Testis (tissue), 2 donors: ENCODE measurements at regions not wholly inside any gene's neighbourhood (a gene's known extent, or its start where the extent isn't known, plus 50 kb on each side); places are given as distances from the start of the nearest gene placed in this dataset.

ENCODE experiments used
- DNase-seq: peaks from one replicate; pipeline ENCODE4 v3.0.0-alpha.2; 2019
- H3K27ac ChIP-seq, 2 donors: fragments of 200-600 bp; sonication (generic); one replicate each; pipeline ENCODE4 v1.5.1; 2019
- H3K27me3 ChIP-seq: fragments of 200-600 bp; sonication (generic); one replicate; pipeline ENCODE4 v1.5.1; 2019
- H3K36me3 ChIP-seq: fragments of 200-600 bp; sonication (generic); one replicate; pipeline ENCODE4 v1.5.1; 2017; ENCODE audit warnings: low read depth; ENCODE audit errors: missing control alignments
- H3K4me1 ChIP-seq: fragments of 200-600 bp; sonication (generic); one replicate; pipeline ENCODE4 v1.5.1; 2019
- H3K4me3 ChIP-seq, 2 donors: fragments of 200-600 bp; sonication (generic); one replicate each; pipeline ENCODE4 v1.5.1; 2017 to 2019
- H3K9me3 ChIP-seq: fragments of 200-600 bp; sonication (generic); one replicate; pipeline ENCODE4 v1.5.1; 2017
- CTCF ChIP-seq, 3 experiments: fragments of 450-650 bp in 2 of 3; fragments of 200-600 bp in 1 of 3; sonication (generic) in 1 of 3; IDR thresholded peaks; one replicate each; pipeline ENCODE4 v1.5.1; 2016 to 2019; ENCODE audit warnings: antibody characterized with exemption in 3 of 3, mild to moderate bottlenecking in 2 of 3, moderate library complexity in 1 of 3
- POLR2A ChIP-seq: fragments of 450-650 bp; IDR thresholded peaks from one replicate; pipeline ENCODE4 v1.6.1; 2017; ENCODE audit warnings: antibody characterized with exemption, mild to moderate bottlenecking, moderate library complexity
- WGBS, 2 donors: methylation state at CpG; one replicate each; pipeline ENCODE4 v1.1.5; 2018; 5-methylcytosine and 5-hydroxymethylcytosine counted together
- intact Hi-C: fragments of 100-400 bp; cut with DNase I; formaldehyde crosslinking; loops from one replicate; pipeline ENCODE4 v1.15.1; 2023; ENCODE audit warnings: low total_unique reads

DNA sequence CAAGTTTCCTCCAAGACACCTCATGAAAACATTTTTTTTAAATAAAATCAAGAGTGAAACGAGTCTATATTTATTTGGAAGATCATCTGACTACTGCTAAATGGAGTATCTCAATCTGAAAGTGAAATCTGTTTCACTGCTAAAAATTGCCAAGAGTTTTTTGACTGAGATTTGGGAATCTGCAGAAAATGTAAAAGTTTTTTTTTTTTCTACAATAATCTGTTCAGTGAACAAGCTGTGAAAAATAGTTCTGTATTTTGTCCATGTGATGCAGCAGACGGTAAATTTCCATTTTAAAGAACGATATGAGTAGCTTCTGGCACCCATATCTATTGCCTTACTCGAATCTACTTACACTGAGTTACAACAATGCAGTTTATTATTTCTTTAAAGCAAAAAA, 519.7 kb downstream of the PLCL1 start:
- Histone ChIP-seq H3K36me3 (no peaks in the 10 kb centered on the region), H3K27ac (no peak overlapping the region), H3K4me1 (no peaks in the 10 kb centered on the region), H3K9me3 (no peaks in the 10 kb centered on the region), H3K4me3 (no peak overlapping the region), H3K27me3 (no peaks in the 10 kb centered on the region)
- TF ChIP-seq CTCF (IDR thresholded peaks at IDR 0.05): no peak
- TF ChIP-seq POLR2A: no peak
- DNase-seq: no peak
- 81 to 84% methylated on average over 4 of the region's 4 CpGs for WGBS, 2 donors
- intact Hi-C loops: no loop called here

DNA sequence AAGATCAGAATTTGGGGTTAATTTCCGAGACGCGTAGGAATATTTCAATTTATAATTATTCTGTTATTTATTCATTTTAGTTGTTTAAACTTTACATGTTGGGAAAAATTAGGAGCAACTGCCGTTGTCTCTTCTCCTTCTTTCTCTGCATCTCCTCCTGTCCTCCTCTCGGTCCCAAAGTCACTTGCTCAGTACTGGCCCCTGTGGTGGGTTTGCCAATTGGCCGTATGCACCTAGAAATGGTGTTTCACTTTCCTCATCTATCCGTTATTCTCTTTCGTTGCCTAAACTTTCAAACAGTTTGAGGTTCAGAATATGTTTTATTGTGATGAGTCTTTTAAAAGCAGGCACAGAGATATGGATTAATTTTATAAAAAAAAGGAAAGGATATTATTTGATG, 517.9 kb downstream of the PLCL1 start:
- no peak overlapping the region for H3K4me3 ChIP-seq
- H3K9me3 ChIP-seq: no peaks in the 10 kb centered on the region
- TF ChIP-seq POLR2A (no peak), CTCF (IDR thresholded peaks at IDR 0.05) (no peak)
- no peak for DNase-seq
- H3K36me3 ChIP-seq: no peaks in the 10 kb centered on the region
- no peaks in the 10 kb centered on the region for H3K4me1 ChIP-seq
- intact Hi-C loops: no loop called here
- WGBS, 2 donors: 64 to 73% methylated on average over 8 of the region's 8 CpGs
- H3K27ac ChIP-seq: no peak overlapping the region
- H3K27me3 ChIP-seq: no peaks in the 10 kb centered on the region

DNA sequence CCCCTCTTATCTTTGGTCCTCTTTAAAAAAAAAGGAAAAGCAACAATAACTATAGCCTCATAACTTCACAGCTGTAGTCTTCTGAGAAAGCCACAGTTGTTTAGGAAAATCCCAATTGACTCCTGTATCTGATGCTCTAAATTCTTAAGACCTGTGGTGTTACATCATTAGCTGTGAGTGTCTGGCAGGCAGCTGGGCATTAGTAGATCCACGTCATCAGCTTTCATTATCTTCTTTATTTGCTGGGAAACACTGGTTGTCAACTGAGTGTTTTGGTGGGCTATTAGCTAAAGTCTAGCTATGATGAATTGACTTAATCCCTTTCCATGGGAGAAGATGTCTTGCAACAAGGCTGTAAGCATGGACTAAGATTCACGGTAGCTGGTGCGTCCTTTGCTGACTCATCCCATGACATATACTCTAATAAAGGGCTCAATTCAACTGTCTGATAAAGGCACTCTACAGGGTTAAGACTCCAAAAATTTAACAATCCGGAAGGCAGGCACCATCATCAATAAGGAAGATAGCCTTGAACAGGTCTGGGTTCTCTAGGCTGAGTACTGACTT, 517.2 kb downstream of the PLCL1 start:
- 79 to 84% methylated on average over 4 of the region's 4 CpGs for WGBS, 2 donors
- H3K27me3 ChIP-seq: no peaks in the 10 kb centered on the region
- H3K4me1 ChIP-seq: no peaks in the 10 kb centered on the region
- intact Hi-C loops: no loop called here
- no peak overlapping the region for H3K4me3 ChIP-seq
- H3K27ac ChIP-seq: no peak overlapping the region
- no peak for TF ChIP-seq CTCF (IDR thresholded peaks at IDR 0.05)
- TF ChIP-seq POLR2A: no peak
- H3K9me3 ChIP-seq: no peaks in the 10 kb centered on the region
- no peaks in the 10 kb centered on the region for H3K36me3 ChIP-seq
- DNase-seq: no peak

- H3K9me3 ChIP-seq: no peaks in the 10 kb centered on the region
- H3K4me3 ChIP-seq: no peak overlapping the region
- H3K27me3 ChIP-seq: no peaks in the 10 kb centered on the region
- WGBS, 2 donors: 65 to 78% methylated on average over 7 of the region's 7 CpGs
- TF ChIP-seq CTCF (IDR thresholded peaks at IDR 0.05) (no peak), POLR2A (no peak)
- no peak for DNase-seq
- intact Hi-C loops: no loop called here
- no peaks in the 10 kb centered on the region for H3K4me1 ChIP-seq
- no peak overlapping the region for H3K27ac ChIP-seq
- no peaks in the 10 kb centered on the region for H3K36me3 ChIP-seq
Measured at GRCh38 chr2:198316852-198317396, 512.5 kb downstream of the PLCL1 start.
